Activated T-cell treated with anti-CD3 and anti-CD28 coated beads for 1 hour (primary cell): ENCODE measurements at regions not wholly inside any gene's neighbourhood (a gene's known extent, or its start where the extent isn't known, plus 50 kb on each side); places are given as distances from the start of the nearest gene placed in this dataset.

Source experiments
- DNase-seq: peaks from one replicate; pipeline ENCODE4 v3.0.0-alpha.2; 2020; ENCODE audit warnings: low read depth

DNA sequence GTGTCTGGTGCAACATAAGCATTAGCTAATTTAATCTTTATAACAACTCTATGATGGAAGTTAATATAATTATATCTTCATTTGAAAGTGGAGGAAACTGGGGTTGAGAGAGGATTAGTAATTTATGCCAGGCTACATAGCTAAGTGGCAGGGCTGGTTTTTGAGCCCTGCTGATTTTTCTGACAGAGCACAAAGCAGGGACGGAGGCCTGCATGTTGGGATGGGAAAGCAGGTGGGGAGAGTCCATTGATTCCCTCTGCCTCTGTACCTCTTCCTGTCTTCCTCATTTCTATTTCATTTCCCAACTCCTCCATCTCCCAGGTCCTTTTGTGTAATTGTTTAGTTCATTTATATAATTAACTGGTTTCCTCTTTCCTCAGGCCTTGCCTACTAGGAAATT is 251.6 kb upstream of the ZPLD1 start:
- no peak for DNase-seq

DNA sequence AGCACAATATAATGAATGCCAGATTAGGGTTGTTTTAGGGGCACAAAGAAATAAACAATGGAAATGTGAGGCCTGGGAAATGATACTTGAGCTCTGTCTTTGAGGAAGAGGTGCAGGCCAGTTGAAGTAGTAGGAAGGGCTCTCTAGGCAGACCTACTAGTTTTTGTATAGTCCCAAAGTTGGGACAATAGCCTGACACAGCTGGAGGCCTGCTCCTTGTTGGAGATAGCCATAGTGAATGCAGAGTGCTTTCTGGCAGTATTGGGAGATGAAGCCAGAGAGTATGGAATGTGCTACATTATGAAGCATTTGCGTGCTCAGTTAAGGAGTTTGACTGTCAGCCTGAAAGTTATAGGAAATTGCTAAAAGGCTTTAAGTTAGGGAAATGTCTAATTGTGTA is 251.2 kb upstream of the ZPLD1 start:
- no peak for DNase-seq

DNA sequence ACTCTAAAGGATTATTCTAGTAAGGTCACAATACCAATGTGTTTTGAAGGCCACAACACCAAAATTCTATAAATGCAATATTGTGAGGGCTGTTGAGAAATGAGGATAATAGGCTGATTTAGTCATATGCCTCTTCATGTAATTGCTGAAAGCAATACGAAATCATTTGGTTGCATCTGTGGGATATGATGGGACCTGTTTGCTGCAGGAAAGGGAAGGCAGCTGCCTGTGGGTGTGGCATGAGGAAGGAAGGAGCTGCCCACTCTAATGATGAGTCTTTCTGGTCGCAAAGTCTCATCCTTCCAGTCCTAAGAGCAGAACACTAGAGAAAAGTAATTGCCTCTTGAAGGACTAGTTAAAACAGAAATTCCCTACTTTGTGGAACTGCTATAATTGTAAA is 245.3 kb upstream of the ZPLD1 start:
- DNase-seq, result no peak

DNA sequence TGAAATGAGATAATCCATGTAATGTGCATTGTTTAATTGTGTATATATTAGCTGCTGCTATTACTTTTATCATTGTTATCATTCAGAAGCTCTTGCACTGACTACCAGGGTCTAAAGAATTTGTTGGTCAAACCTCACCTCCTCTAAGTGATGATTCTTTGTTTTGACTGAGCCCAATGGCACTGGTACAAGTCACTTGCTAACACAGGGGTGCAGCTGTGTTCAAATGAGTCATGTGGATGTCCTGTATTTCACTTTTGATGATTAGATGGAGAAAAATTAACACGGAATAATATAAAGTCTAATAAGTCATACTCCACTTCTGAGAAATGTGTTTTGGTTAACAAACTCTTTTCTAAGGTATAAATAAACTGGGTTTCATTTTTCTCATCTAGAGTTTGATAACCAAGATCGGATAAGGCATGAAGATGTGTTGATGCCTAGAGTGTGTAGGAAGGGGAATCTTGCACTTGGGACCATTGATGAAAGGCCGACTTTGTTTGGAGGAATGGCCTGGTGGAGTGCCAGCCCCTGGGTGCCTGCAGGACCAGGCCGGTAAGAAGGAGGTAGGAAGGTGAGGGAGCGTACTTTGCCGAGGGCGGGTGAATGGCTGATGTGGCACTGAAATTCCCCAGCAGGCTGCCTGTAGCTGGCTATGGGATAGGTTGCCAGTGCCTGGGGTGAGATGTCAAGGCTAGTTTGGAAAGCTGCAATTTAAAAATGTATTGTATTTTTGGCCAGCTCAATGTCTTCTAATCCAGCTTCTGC is 244.7 kb upstream of the ZPLD1 start:
- no peak for DNase-seq

DNA sequence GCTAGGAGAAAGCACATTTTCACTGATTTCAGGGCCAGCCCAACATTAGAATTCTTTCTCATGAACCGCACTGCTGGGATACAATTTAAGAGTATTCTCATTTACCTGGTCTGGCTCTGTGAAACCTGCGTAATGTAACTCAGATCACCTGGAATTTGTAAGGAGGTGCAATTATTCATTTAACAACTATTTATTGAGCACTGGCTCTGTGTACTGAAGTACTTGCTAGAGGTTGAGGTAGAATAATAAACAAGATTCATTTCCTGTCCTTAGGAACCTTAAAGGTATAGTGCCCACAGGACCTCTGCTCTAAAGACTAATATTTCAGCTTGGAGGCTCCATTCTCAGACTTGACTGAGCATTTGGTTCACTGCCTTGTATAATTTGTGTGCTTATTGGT is 242.2 kb upstream of the ZPLD1 start:
- no peak for DNase-seq

DNA sequence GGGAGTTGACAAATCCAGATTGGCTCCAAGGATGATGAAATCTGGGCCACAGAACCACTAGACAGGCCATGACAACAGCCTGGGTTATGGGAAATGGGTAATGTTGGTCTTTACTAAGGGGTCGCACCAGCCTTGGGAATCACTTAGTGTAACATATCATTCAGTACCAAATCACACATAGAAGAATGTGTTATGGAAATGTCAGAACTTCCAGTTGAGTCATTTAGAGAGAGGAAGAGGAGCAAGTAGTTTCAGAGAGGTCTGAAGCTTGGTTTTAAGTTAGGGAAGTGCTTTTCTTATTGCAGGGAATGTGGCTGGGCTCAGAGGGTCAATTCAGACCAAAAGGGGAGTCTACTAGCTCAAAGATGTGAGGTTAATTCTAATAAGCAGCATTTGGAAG is 241.6 kb upstream of the ZPLD1 start:
- no peak for DNase-seq

DNA sequence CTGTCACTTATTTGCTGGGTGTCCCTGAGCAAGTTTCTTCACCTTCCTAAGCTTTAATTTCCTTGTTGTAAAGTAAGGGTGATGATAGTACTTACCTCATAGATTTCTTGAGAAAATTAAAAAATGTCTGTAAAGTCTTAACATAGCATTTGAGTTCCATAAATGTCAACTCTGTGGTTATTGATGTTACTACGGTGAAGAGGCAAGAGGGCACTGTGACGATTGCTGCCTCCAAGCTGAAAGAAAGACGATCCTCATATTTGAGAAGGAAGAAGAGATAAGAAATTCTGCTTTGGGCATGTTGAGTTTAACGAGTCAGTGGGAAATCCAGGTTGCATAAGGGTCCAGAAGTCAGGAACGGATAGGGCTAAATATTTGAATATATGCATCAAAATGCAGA is 240.8 kb upstream of the ZPLD1 start:
- no peak for DNase-seq

DNA sequence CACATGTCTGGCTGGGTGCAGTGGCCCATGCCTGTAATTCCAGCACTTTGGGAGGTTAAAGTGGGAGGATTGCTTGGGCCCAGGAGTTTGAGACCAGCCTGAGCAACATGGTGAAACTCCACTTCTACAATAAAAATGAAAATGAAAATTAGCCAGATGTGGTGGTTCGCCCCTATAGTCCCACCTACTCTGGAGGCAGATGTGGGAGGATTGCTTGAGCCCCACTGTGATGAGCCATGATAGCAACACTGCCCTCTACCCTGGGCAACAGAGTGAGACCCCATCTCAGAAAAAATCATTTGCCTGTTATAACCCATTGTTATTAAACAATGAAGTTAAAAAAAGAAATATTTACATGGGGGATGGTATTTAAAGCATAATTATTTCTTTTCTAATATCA is 240.1 kb upstream of the ZPLD1 start:
- no peak for DNase-seq

DNA sequence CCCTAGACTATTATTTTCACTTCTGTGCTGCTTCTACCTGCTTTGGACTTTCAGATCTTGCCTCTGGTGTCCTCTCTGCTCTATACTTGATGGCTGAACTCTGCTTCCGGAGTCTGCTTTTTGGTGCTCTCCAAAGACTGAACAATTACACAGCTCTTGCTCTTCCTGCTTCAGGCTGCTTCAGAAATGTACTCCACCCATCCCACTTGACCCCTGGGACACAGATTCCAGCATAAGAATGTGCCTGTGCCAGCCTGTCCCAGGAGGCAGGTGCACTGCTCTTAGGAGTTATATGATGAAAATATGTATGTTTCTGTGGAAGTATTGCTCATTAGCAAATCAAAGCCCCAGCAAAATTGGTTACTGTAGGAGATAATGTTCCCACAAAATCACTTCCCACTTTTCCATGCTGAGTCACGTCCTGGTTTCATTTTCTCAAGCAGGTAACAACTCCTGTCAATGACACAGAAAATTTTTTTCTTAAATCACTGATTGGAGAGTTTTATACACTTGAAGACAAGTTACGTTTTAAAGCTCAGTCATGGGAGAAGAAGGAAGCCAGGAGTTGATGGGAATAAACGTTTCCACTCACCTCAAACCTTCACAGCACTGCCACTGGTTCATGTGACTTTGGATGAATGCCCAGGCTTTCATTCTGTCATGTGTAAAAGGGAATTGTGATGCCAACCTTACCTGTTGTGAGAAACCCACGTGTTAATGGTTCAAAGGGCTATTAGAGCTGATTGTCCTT is 239.4 kb upstream of the ZPLD1 start:
- no peak for DNase-seq

DNA sequence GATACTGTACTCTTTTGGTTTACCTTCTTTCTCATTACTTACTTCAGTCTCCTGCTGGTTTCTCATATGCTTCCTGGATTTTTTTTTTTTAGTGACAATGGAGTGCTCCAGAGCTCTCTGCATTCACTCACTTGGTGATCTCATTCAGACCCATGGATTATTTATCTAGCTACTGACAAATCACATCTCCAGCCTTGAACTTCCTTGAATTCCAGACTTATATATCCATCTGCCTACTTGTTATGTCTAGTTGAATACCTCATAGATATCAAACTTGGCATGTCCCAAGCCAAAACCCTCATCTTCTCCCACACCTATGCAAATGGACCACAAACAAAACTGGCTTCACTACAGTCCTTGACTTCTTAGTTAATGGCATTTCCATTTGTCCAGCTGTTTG is 234.7 kb upstream of the ZPLD1 start:
- DNase-seq, result no peak

DNA sequence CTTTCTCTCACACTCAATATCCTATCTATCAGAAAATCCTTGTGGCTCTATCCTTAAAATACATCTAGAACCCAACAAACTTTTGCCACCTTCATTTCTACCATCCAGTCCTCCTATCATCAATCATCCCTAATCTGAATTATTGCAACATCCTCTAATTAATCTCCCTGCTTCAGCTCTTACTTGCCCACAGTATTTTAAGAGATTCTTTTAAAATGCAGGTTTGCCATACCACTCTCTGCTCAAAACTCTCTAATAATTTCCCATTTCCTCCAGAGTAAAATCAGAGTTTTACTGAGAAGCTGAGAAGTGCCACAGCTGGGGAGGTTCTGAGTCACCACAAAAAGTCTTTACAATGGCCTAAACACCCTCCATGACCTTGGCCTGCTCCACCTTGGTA is 234.3 kb upstream of the ZPLD1 start:
- no peak for DNase-seq

DNA sequence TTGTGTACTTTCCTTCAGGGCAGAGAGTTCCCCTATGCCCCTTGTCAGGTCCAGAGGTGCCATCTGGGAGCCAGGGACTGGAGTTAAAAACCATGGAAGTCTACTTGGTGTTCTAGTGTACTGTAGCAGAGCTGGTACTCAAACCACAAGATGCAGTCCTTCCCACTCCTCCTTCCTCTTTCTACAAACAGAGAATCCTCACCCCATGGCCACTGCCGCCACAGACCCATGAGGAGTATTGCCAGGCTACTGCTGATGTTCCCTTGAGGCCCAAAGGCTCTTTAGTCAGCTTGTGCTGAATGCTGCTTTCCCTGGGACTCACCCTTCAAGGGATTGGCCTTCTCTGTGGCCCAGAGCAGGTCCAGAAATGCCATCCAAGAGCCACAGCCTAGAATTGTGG is 229.2 kb upstream of the ZPLD1 start:
- no peak for DNase-seq

DNA sequence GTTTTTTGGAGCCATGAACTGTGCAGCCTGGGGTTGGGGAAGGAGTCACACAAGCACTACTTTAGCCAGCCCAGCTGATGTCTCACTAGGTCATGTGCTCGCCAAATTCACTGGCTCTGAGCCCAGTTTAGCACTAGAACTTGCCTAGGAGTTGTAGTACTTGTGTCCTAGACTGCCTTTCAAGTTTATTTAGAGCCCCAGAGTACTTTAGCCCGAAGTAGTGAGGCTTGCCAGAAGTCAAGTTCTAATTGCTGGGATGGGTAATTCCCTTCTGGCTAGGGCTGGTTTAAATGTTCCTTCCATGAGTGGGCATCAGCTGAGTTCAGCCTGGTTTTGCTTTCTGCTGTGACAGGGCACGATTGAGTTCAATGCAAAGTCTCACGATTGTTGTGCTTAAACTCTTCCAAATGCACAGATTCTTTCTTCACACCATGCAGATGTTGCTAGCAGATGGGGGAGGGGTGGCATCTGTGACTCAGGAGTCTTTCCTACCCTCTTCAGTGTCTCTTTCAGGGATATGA is 228.2 kb upstream of the ZPLD1 start:
- no peak for DNase-seq

DNA sequence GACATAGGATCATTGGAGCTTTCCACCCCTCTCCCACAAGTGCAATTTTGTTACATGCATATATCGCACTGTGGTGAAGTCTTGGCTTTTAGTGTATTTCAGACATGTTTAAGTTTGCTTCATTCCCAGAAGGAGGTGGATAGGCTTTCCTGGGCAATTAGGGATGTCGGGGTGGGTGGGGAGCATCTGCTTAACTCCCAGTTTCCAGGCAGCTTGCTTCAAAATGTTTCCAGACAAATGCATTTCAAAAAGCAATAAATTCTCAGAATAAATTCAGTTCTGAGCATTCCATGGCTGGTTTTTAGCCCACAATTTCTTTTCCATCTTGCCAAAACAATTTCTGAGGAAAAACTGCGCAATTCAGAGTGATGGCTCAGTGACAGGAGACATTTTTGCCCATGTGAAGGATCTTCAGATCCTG is 227.7 kb upstream of the ZPLD1 start:
- DNase-seq, result no peak

DNA sequence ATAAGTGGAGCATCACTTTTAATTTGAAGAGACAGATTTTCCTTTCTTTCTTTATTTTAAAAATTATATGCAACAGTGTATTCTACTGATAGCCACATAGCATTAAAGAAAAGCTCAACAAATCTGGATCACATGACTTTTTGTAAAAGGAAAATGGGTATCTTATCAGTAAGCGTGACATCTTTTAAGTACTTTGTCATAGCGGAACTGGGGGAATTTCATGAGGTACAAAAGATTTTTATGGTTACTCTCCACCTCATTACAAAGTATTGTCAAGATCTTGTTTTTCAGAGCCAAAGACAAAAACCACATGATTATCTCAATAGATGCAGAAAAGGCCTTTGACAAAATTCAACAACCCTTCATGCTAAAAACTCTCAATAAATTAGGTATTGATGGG is 219.6 kb upstream of the ZPLD1 start:
- DNase-seq, result no peak

DNA sequence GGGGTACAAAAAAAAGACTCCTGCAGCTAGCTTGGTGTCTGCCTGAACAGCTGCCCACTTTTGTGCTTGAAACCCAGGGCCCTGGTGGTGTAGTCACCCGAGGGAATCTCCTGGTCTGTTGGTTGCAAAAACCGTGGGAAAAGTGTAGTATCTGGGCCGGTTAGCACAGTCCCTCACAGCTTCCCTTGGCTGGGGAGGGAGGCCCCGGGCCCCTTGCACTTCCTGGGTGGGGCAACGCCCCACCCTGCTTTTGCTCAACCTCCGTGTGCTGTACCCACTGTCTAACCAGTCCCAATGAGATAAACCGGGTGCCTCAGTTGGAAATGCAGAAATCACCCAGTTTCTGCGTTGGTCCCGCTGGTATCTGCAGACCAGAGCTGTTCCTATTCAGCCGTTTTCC is 211.7 kb upstream of the ZPLD1 start:
- no peak for DNase-seq

DNA sequence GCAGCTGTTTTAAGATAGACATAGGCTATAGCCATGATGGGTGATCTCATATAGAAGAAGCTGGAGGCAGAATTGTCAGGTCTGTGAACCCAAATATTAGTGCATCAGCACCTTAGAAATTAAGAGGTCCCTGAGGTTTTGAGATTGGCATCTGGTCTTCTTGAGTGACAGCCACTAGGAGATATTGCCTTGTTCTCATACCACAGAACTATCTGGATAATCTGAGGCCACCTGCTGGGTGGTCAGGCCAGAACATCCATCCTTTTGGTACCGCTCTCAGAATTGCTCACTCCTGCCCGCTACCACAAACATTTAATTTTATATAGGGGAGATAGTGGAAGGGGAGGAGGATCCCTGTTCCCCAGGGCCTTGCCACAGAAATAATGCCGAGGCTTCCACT is 210.6 kb upstream of the ZPLD1 start:
- no peak for DNase-seq

DNA sequence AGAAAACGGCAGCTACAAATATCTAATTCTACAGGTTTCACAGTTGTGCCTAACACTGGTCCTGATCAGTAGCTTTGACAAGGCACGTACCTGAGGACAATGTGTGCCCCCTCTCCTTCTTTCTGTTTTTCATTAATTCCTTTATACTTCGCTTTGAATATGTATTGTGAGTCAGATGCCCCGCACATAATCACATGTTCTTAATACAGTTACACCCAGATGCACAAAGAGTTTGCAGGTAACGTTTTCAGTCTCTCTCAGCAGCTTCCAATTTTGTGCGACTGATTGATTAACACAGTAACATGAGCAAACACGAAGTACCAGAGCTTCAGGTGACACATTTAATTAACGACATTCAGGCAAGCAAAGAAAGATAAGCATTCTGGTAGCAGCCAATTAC is 209.8 kb upstream of the ZPLD1 start:
- DNase-seq, result no peak

DNA sequence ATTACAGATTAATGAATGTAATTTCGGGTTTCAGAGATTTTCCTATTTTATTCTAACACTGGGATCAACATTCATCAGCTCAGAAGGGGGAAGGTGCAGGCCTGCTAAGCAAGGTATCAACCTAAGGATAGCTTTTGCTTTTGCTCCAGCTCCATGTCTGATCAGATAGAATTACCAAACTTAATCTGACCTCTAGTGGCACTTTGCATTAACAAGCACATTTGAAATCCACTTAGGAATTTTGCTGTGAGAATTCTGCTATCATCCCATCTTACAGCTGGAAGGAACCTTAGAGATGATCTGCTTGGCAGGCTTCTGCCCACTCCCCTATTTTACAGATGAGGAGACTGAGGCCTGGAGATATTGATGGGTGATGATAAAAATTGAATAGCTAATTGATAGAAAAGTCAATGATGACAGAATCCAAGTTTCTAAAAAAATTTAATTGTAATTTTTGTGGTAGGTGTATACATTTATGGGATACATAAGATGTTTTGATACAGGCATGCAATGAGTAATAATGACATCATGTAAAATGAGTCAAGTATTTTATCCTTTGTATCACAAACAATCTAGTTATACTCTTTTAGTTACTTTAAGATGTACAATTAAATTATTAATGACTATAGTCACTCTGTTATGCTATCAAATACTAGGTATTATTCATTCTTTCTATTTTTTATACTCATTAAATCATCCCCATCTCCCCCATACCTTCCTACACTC is 209.2 kb upstream of the ZPLD1 start:
- DNase-seq, result no peak

DNA sequence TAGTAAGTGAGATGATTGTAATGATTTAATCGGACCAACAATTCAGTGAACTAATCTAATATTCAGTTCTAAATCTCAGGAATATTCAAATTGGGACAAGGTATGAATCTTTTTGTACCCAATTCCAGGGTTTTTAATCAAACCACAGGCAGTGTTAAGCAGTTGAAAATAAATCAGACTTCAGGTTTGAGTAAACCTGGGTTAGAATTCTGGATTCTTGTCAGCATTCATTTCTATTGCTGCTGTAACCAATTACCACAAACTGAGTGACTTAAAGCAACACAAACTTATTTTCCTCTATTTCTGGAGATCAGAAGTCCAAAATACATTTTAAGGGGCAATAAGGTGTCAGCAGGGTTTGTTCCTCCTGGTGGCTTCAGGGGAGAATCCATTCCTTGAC is 208.4 kb upstream of the ZPLD1 start:
- DNase-seq, result no peak

DNA sequence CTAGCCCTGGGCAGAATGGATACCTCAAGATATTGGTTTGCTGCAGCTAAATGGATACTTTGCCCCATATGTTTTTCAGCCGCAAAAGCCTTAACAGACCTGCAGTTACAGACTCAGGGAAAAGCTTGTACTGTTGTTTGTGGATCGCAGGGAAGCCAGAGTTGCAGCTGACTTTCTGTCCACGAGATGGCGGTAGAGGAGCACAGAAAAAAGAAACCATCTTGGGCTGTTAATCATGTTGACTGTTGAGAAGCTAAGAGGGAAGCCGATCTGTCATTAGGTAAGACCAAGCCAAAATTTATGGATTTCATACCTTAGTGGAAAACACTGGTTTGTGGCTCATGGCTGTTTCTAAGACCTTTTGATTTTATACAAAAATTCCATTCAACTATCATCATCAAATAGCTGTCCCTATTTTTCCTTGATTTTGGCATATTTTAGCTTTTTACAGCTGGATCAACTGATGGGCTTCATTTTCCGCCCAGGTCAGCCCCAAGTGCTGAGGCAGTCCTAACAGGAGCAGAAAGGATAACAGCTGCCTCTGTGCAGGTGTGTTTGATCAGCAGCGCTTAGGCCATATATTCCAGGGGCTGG is 205.7 kb upstream of the ZPLD1 start:
- peak; percentile 61 for DNase-seq

DNA sequence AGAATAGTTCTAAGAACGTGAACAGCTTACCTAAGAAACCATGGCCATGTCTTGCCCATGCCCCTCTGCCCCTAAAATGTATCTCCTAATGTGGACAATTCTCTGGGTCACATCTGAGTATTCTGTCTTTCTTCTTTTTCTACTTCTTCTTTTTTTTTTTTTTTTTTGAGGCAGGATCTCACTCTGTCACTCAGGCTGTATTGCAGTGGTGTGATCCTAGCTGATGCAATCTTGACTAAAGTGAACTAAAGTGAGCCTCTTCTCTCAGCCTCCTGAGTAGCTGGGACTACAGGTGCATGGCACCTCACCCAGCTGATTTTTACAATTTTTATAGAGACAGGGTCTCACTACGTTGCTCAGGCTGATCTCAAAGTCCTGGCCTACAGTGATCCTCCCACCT is 204.8 kb upstream of the ZPLD1 start:
- DNase-seq, result no peak

DNA sequence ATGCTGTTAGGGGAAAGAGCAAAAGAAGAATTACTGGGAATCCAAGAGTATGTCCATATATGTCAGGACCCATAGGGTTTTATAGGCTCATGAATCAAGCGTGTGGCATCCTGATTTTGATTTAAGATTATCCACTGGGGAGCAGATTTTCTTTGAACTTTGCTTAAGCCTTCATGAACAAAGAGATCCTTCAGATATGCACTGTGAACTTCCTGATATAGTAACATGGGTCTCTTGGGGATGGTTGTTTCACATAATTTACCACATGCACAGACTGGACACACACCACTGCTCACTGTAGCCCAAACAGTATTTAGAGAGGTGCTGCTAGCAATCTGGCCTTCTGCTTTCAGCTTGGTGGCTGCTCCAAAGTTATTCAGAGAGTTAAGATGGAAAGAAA is 200.9 kb upstream of the ZPLD1 start:
- DNase-seq, result no peak
